Medulla oblongata (tissue), 1 donor: ENCODE measurements at regions not wholly inside any gene's neighbourhood (a gene's known extent, or its start where the extent isn't known, plus 50 kb on each side); places are given as distances from the start of the nearest gene placed in this dataset.
A peak's percentile ranks its signal among the peaks of the same experiment; 100 is the strongest.

Experiments used
- DNase-seq: peaks from one replicate; pipeline ENCODE4 v3.0.0-alpha.2; 2015; ENCODE audit errors: extremely low spot score

DNA sequence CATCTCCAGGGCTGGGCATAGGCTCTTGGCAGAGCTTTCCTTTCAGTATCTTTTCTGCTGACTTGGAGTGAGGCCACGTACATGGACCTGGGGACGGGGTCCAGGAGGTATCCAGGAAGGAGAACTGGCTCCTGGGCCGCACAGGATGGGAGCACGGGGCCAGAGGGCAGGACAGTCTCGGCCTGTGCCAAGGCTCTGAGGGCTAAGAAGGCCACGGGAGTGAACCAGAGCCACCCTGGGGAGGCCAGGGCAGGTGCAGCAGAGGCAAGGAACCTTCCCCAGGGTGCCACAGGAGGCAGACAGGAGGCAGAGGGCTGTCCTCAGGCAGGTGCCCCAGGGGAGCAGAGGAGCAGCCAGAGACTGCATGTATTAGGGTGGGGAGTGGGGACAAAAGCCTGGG lies 50.3 kb downstream of the PLXNA1 start:
- no peak for DNase-seq

GRCh38 chr3:127033786-127034185 lies 50.9 kb downstream of the PLXNA1 start:
- no peak for DNase-seq

DNA sequence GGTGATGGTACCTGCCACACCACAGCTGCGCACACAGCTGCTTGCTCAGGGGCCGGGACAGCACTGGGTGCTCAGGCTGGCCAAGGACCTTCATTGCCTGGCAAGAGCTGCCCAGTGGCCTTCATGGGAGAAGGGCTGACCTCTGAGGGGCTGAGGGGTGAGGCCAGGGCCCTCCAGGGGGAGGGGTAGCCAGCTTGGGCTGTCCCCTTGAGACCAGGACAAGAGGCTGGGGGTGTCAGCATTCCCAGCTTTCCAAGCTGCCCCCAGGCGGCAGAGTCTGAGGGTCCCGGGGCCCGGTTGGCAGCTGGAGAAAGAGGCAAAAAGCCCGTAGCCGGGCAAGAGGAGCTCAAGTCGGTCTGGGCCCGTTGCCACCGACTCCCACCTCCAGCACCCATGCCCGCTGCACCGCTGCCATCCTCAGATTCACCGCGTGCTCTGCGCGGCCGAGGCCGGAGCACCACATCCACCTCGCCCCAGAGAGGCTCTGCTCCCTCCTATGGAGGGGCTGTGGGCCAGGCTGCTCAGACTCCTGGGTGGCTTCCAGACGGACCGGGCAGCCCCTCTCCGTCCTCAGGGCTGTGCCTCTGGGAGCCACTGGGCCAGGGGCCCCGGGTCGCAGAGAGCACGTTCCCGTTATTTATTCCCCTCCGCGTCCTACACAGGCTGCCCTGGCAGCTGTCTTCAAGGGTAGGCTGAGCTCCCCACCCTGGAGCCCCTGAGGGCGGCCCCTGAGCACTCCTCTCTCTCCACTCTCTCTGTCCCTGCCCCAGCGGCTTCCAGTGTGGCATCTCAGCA lies 51.5 kb downstream of the PLXNA1 start:
- DNase-seq: no peak

GRCh38 chr3:127034990-127035652 lies 52.2 kb downstream of the PLXNA1 start:
- no peak for DNase-seq

GRCh38 chr3:127035677-127036076 lies 52.8 kb downstream of the PLXNA1 start:
- peak; percentile 21 for DNase-seq

DNA sequence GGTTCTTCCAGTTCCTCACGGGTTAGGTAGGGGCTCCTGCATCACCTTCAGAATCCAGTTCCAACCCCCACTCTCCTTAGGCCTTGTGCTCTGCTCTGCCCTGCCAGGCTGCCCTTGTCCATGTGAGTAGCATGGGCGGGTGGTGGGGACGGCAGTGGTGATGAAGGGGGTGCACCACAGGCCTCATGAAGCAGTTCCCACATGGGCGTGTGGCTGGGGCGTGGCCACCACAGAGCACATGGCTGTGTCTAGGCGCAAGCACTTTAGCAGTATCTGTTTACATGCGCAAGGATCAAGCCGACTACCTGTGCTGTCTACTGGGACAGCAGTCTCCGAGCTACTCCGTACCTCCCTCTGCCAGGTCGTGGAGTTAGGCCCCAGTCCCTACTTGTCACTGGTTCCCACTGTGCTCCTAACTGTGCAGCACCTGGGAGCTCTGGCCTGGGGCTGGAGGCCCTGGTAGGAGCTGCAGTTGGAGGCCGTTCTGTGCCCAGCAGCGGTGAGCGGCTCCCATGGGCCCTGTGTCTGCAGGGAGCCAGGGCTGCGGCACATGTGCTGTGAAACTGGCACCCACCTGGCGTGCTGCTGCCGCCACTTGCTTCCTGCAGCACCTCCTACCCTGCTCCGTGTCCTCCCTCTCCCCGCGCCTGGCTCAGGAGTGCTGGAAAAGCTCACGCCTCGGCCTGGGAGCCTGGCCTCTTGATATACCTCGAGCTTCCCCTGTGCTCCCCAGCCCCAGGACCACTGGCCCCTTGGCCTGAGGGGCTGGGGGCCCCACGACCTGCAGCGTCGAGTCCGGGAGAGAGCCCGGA lies 53.5 kb downstream of the PLXNA1 start:
- DNase-seq: no peak

DNA sequence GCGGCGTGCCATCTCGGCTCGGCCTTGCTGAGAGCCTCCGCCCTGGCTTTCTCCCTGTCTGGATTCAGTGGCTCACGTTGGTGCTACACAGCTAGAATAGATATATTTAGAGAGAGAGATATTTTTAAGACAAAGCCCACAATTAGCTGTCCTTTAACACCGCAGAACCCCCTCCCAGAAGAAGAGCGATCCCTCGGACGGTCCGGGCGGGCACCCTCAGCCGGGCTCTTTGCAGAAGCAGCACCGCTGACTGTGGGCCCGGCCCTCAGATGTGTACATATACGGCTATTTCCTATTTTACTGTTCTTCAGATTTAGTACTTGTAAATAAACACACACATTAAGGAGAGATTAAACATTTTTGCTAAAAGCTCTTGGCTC lies 54.1 kb downstream of the PLXNA1 start:
- no peak for DNase-seq

GRCh38 chr3:127037418-127037841 lies 54.5 kb downstream of the PLXNA1 start:
- no peak for DNase-seq

- DNase-seq: no peak
Measured at GRCh38 chr3:127037971-127038446, 55.1 kb downstream of the PLXNA1 start.

GRCh38 chr3:127038466-127038865 lies 55.6 kb downstream of the PLXNA1 start:
- no peak for DNase-seq

- DNase-seq: no peak
Measured at GRCh38 chr3:127038923-127039581, 56.1 kb downstream of the PLXNA1 start.

GRCh38 chr3:127039719-127040118 lies 56.8 kb downstream of the PLXNA1 start:
- no peak for DNase-seq

DNA sequence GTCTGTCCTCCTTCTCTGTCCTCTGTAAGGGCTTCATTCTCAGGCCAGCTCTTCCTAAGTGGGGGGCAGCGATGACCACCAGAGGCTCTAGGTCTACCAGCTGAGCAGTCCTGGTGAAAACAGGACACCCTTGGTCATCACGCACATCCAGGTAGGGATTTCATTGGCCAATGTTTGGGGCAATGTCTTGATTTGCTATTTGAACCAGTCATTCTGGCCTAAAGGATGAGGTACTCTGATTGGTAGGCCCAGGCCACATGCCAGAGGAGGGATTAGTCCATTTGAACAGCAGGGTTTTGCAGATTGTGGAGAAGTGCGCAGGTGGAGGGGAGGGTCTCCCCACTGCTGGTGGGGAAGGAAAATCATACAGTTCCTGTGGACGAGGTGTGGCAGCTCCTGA lies 57.3 kb downstream of the PLXNA1 start:
- DNase-seq: no peak

- no peak for DNase-seq
Measured at GRCh38 chr3:127041264-127041820, 58.4 kb downstream of the PLXNA1 start.

GRCh38 chr3:127041933-127042332 lies 59.0 kb downstream of the PLXNA1 start:
- DNase-seq: no peak

DNA sequence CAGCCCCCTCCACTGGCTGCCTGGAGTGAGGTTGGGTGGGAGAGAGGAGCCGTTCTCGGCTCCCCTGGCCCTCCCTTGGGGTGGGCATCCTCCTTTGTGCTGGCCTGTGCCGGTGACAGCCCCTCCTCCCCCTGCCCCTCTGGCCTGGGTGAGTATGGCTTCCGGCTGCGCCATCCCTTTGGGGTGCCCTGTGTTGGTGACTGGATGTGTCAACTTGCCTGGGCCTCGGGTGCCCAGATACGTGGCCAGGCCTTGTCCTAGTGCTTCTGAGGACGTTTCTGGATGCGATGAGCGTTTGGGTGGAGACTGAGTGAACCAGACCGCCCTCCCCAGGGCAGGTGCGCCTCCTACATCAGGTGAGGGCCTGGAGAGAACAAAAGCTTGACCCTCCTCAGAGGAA lies 59.7 kb downstream of the PLXNA1 start:
- no peak for DNase-seq

GRCh38 chr3:127043041-127043641 lies 60.2 kb downstream of the PLXNA1 start:
- DNase-seq: no peak

- DNase-seq: no peak
Measured at GRCh38 chr3:127043731-127044510, 61.0 kb downstream of the PLXNA1 start.

GRCh38 chr3:127044996-127045395 lies 62.1 kb downstream of the PLXNA1 start:
- DNase-seq: no peak

- no peak for DNase-seq
Measured at GRCh38 chr3:127045435-127046045, 62.6 kb downstream of the PLXNA1 start.
